ENCODE measurements at regions not wholly inside any gene's neighbourhood (a gene's known extent, or its start where the extent isn't known, plus 50 kb on each side); places are given as distances from the start of the nearest gene placed in this dataset.

DNA sequence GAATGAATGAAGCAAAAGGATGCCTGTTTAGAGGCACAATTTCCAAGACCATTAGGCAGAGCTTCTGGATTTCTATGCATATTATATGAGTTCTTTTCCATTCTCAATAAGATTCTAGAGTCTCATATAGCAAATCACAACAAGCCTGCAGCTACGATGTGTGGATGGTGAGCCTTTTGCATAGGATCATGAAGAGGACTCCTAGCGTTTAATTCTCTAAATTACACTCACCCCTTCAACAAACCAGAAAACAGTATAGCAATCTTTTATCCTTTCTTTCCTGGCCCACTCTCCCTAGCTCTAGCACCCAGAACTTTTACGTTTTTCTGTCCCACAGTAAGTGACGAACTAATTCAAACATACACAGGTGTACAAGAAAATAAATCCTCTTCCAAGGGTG, 293.1 kb upstream of the KLHL29 start:
- TF ChIP-seq, protein P1, sequence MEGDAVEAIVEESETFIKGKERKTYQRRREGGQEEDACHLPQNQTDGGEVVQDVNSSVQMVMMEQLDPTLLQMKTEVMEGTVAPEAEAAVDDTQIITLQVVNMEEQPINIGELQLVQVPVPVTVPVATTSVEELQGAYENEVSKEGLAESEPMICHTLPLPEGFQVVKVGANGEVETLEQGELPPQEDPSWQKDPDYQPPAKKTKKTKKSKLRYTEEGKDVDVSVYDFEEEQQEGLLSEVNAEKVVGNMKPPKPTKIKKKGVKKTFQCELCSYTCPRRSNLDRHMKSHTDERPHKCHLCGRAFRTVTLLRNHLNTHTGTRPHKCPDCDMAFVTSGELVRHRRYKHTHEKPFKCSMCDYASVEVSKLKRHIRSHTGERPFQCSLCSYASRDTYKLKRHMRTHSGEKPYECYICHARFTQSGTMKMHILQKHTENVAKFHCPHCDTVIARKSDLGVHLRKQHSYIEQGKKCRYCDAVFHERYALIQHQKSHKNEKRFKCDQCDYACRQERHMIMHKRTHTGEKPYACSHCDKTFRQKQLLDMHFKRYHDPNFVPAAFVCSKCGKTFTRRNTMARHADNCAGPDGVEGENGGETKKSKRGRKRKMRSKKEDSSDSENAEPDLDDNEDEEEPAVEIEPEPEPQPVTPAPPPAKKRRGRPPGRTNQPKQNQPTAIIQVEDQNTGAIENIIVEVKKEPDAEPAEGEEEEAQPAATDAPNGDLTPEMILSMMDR (IDR thresholded peaks at IDR 0.05) = no peak
- TF ChIP-seq POLR2AphosphoS5 (IDR thresholded peaks at IDR 0.05) = no peak
